ENCODE measurements at regions not wholly inside any gene's neighbourhood (a gene's known extent, or its start where the extent isn't known, plus 50 kb on each side); places are given as distances from the start of the nearest gene placed in this dataset.

DNA sequence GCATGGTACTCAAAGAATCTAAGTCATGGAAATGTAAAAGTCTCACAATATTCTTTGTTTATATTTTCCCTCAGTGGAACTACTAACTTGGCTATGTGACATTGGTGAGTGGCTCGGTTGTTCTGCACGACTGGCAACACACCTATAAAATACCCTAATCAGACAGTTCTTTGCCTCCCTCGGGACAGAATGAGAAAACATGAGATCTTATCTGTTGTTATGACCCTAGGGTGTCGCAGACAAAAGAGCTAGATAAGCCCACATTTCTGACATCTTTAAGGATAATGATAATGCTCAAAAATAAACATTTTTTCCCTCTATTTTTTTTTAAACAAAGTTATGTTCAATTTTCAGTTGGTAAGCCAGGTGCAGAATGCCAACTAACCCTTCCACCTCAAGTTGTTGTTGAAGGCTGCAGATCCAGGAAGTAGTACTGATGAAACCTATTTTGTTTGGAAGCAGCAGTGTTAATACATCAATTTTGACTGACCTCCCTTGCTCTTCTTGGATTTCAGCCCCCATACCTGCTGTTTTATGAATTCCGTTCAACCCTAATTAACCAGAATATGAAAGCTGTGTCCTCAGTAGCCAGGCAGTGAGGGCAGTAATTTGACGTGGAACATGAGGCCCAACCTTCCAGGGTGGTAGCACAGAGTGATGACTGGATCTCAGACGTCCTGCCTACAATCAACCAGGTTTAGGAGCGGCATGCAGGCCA lies 108.7 kb upstream of the DUSP10 start:
- TF ChIP-seq ZNF274 (IDR thresholded peaks at IDR 0.05; ENCODE audit: low read depth, low read length) (no peak), YY1 (IDR thresholded peaks at IDR 0.05; ENCODE audit: insufficient read depth, insufficient read length) (no peak)

All from NT2/D1 (cell line).